ENCODE measurements at regions not wholly inside any gene's neighbourhood (a gene's known extent, or its start where the extent isn't known, plus 50 kb on each side); places are given as distances from the start of the nearest gene placed in this dataset.
"Not testable (repeated sequence)": the region's sequence is repeated elsewhere in the genome, so short reads cannot be mapped to it uniquely, and the experiment has no call there.

- no peak for ATAC-seq (ENCODE audit: insufficient read depth, low FRiP score)
Observed at GRCh38 chr2:77768508-77768907, 246.3 kb upstream of the LRRTM4 start.

GRCh38 chr2:77778917-77779316, 256.7 kb upstream of the LRRTM4 start:
- no peaks in the 10 kb centered on the region for H3K4me1 ChIP-seq (ENCODE audit: control insufficient read depth in 5 of 5, insufficient read depth in 5 of 5, low read length in 5 of 5)
- no peak overlapping the region for H3K4me3 ChIP-seq
- no peak for ATAC-seq (ENCODE audit: insufficient read depth, low FRiP score)
- H3K9me3 ChIP-seq (ENCODE audit: control insufficient read depth in 4 of 4, insufficient read depth in 3 of 4, low read length in 3 of 4): peaks cover 0 to 3% (median under 1%) of the 10 kb centered on the region in 4 donors
- DNase-seq: peak in 2 of 3 donors; percentile 10 to 11
- H3K36me3 ChIP-seq (ENCODE audit: control insufficient read depth in 4 of 4, insufficient read depth in 4 of 4, low read length in 4 of 4): no peaks in the 10 kb centered on the region
- H3K27ac ChIP-seq (ENCODE audit: low read depth in 1 of 2, low read length in 1 of 2): no peak overlapping the region
- no peaks in the 10 kb centered on the region for H3K27me3 ChIP-seq (ENCODE audit: control insufficient read depth in 3 of 3, insufficient read depth in 3 of 3, low read length in 2 of 3)
- TF ChIP-seq CTCF (IDR thresholded peaks at IDR 0.05; ENCODE audit: control extremely low read depth, extremely low read depth): no peak
- no peak overlapping the region for H3K9ac ChIP-seq (ENCODE audit: insufficient read depth in 1 of 2, low read length in 2 of 2)

More at GRCh38 chr2:77768508-77768907, 246.3 kb upstream of the LRRTM4 start:
- 63 to 83% methylated on average over 3 of the region's 3 CpGs for WGBS, 2 donors
- DNase-seq: no peak
- Histone ChIP-seq H3K27ac (ENCODE audit: low read depth in 1 of 2, low read length in 1 of 2) (no peak overlapping the region), H3K4me3 (no peak overlapping the region), H3K9ac (ENCODE audit: insufficient read depth in 1 of 2, low read length in 2 of 2) (no peak overlapping the region), H3K9me3 (ENCODE audit: control insufficient read depth in 4 of 4, insufficient read depth in 3 of 4, low read length in 3 of 4) (peaks cover 0 to 9% (median 0%) of the 10 kb centered on the region in 4 donors), H3K36me3 (ENCODE audit: control insufficient read depth in 4 of 4, insufficient read depth in 4 of 4, low read length in 4 of 4) (no peaks in the 10 kb centered on the region), H3K27me3 (ENCODE audit: control insufficient read depth in 3 of 3, insufficient read depth in 3 of 3, low read length in 2 of 3) (no peaks in the 10 kb centered on the region), H3K4me1 (ENCODE audit: control insufficient read depth in 5 of 5, insufficient read depth in 5 of 5, low read length in 5 of 5) (no peaks in the 10 kb centered on the region)
- TF ChIP-seq CTCF (IDR thresholded peaks at IDR 0.05; ENCODE audit: control extremely low read depth, extremely low read depth): no peak

GRCh38 chr2:77793500-77793899, 271.3 kb upstream of the LRRTM4 start:
- not testable (repeated sequence) for ATAC-seq (ENCODE audit: insufficient read depth, low FRiP score); H3K9me3 ChIP-seq (ENCODE audit: control insufficient read depth in 4 of 4, insufficient read depth in 3 of 4, low read length in 3 of 4); H3K9ac ChIP-seq (ENCODE audit: insufficient read depth in 1 of 2, low read length in 2 of 2); H3K27ac ChIP-seq (ENCODE audit: low read depth in 1 of 2, low read length in 1 of 2); H3K36me3 ChIP-seq (ENCODE audit: control insufficient read depth in 4 of 4, insufficient read depth in 4 of 4, low read length in 4 of 4); H3K4me1 ChIP-seq (ENCODE audit: control insufficient read depth in 5 of 5, insufficient read depth in 5 of 5, low read length in 5 of 5); H3K27me3 ChIP-seq (ENCODE audit: control insufficient read depth in 3 of 3, insufficient read depth in 3 of 3, low read length in 2 of 3); H3K4me3 ChIP-seq; DNase-seq
- WGBS, 2 donors: 94% methylated on average over 2 of the region's 2 CpGs

- H3K4me3 ChIP-seq: no peak overlapping the region
- H3K27ac ChIP-seq (ENCODE audit: low read depth in 1 of 2, low read length in 1 of 2): no peak overlapping the region
- ATAC-seq (ENCODE audit: insufficient read depth, low FRiP score) (no peak), DNase-seq (no peak)
- 78 to 86% methylated on average over 2 of the region's 2 CpGs for WGBS, 2 donors
- TF ChIP-seq CTCF (IDR thresholded peaks at IDR 0.05; ENCODE audit: control extremely low read depth, extremely low read depth): no peak
- no peaks in the 10 kb centered on the region for H3K27me3 ChIP-seq (ENCODE audit: control insufficient read depth in 3 of 3, insufficient read depth in 3 of 3, low read length in 2 of 3)
- H3K36me3 ChIP-seq (ENCODE audit: control insufficient read depth in 4 of 4, insufficient read depth in 4 of 4, low read length in 4 of 4): no peaks in the 10 kb centered on the region
- H3K9me3 ChIP-seq (ENCODE audit: control insufficient read depth in 4 of 4, insufficient read depth in 3 of 4, low read length in 3 of 4): peaks cover 0 to 2% (median 0%) of the 10 kb centered on the region in 4 donors
- no peaks in the 10 kb centered on the region for H3K4me1 ChIP-seq (ENCODE audit: control insufficient read depth in 5 of 5, insufficient read depth in 5 of 5, low read length in 5 of 5)
- H3K9ac ChIP-seq (ENCODE audit: insufficient read depth in 1 of 2, low read length in 2 of 2): no peak overlapping the region
Observed at GRCh38 chr2:77796397-77796796, 274.2 kb upstream of the LRRTM4 start.

Measured in lung (tissue), 11 donors.